Neural crest cell (in vitro differentiated cells): ENCODE measurements at regions not wholly inside any gene's neighbourhood (a gene's known extent, or its start where the extent isn't known, plus 50 kb on each side); places are given as distances from the start of the nearest gene placed in this dataset.

Experiments used
- DNase-seq: peaks from one replicate; pipeline ENCODE4 v3.0.0; 2021; ENCODE audit warnings: low read depth, mixed read lengths, low spot score
- H3K27ac Mint-ChIP-seq: one replicate; pipeline ENCODE4 v1.8.0; 2021; ENCODE audit warnings: mild to moderate bottlenecking, mixed read lengths; ENCODE audit not compliant: unreplicated experiment
- H3K27me3 Mint-ChIP-seq: 2 replicates; pipeline ENCODE4 v1.8.0; 2021; ENCODE audit warnings: low read depth, mild to moderate bottlenecking, mixed read lengths
- H3K36me3 Mint-ChIP-seq: 2 replicates; pipeline ENCODE4 v1.8.0; 2021; ENCODE audit warnings: low read depth, mild to moderate bottlenecking, mixed read lengths
- H3K4me1 Mint-ChIP-seq: 2 replicates; pipeline ENCODE4 v1.8.0; 2021; ENCODE audit warnings: mixed read lengths
- H3K4me3 Mint-ChIP-seq: one replicate; pipeline ENCODE4 v1.8.0; 2021; ENCODE audit warnings: mild to moderate bottlenecking, mixed read lengths
- H3K9me3 Mint-ChIP-seq: 2 replicates; pipeline ENCODE4 v1.8.0; 2021; ENCODE audit warnings: mixed read lengths
- TF ChIP-seq, protein P1 (sequence below): fragments of 200-600 bp; sonication (generic); conservative IDR thresholded peaks from 2 replicates; pipeline ENCODE4 v1.5.0; 2021; ENCODE audit warnings: antibody characterized with exemption, mild to moderate bottlenecking

DNA sequence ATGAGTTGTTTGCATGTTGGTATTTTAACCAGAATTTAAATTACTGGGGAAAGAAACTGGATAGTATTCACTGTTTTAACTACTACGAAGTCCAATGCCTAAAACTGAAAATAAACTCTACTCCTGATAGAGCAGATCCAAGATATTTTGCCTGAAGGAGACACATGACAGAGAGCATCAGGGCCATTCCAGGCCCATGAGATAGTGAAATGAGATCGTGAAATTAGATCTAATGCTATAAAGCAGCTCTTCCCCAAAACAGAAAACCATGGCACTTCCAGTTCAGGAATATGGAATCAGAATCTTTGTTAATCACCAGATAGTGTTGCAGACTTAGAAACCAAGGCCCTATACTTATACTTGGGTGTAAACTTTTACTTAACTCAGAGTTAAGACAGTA lies 124.3 kb upstream of the CACNA2D1 start:
- Mint-ChIP-seq H3K27ac (no peak overlapping the region), H3K36me3 (no peaks in the 10 kb centered on the region), H3K27me3 (no peaks in the 10 kb centered on the region), H3K4me1 (peaks cover 6% of the 10 kb centered on the region), H3K9me3 (no peaks in the 10 kb centered on the region), H3K4me3 (no peak overlapping the region)
- TF ChIP-seq, protein P1, sequence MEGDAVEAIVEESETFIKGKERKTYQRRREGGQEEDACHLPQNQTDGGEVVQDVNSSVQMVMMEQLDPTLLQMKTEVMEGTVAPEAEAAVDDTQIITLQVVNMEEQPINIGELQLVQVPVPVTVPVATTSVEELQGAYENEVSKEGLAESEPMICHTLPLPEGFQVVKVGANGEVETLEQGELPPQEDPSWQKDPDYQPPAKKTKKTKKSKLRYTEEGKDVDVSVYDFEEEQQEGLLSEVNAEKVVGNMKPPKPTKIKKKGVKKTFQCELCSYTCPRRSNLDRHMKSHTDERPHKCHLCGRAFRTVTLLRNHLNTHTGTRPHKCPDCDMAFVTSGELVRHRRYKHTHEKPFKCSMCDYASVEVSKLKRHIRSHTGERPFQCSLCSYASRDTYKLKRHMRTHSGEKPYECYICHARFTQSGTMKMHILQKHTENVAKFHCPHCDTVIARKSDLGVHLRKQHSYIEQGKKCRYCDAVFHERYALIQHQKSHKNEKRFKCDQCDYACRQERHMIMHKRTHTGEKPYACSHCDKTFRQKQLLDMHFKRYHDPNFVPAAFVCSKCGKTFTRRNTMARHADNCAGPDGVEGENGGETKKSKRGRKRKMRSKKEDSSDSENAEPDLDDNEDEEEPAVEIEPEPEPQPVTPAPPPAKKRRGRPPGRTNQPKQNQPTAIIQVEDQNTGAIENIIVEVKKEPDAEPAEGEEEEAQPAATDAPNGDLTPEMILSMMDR = no peak
- DNase-seq = no peak

DNA sequence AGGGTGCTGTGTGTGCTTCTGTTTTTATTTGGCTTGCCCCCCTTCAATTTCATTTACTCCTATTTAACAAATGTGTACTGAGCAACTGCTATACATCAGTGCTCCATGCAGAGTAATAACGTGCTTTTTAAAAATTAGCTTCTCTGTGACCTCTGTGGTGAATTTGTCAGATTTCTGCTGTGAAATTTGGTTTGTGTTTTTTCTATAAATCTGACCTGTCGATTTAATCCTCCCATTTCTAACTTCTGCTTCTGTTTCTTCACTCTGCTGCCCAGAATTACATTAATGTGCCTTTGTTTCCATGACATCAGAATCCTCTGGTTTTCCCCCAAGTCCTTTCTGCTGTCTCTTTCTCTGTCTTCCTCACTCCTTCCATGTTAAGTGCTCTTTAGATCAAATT lies 123.8 kb upstream of the CACNA2D1 start:
- TF ChIP-seq, protein P1 = no peak
- no peak overlapping the region for H3K27ac Mint-ChIP-seq
- no peak for DNase-seq
- no peaks in the 10 kb centered on the region for H3K9me3 Mint-ChIP-seq
- H3K27me3 Mint-ChIP-seq = no peaks in the 10 kb centered on the region
- no peak overlapping the region for H3K4me3 Mint-ChIP-seq
- H3K36me3 Mint-ChIP-seq = no peaks in the 10 kb centered on the region
- H3K4me1 Mint-ChIP-seq = peaks cover 4% of the 10 kb centered on the region

DNA sequence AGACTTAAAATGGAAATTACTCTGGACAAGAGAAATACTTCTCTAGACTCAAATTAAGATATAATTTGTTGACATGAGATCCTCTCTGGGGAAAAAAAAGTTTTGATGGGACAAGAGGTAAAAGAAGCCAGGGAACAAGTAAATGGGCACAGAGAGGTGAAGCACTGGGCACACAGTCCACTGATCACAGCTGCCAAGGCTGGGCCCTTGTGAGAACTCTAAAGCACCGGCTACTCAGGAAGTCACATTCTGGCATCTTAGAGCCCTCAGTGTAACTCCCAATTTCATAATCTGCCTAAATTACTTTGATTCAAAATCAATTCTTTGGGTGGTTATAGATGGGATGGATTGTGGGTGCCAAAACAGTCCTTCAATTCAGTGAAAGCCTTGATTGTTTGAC lies 123.2 kb upstream of the CACNA2D1 start:
- TF ChIP-seq, protein P1 = no peak
- Mint-ChIP-seq H3K4me1 (no peaks in the 10 kb centered on the region), H3K27me3 (no peaks in the 10 kb centered on the region), H3K9me3 (no peaks in the 10 kb centered on the region), H3K4me3 (no peak overlapping the region), H3K36me3 (no peaks in the 10 kb centered on the region), H3K27ac (no peak overlapping the region)
- no peak for DNase-seq

DNA sequence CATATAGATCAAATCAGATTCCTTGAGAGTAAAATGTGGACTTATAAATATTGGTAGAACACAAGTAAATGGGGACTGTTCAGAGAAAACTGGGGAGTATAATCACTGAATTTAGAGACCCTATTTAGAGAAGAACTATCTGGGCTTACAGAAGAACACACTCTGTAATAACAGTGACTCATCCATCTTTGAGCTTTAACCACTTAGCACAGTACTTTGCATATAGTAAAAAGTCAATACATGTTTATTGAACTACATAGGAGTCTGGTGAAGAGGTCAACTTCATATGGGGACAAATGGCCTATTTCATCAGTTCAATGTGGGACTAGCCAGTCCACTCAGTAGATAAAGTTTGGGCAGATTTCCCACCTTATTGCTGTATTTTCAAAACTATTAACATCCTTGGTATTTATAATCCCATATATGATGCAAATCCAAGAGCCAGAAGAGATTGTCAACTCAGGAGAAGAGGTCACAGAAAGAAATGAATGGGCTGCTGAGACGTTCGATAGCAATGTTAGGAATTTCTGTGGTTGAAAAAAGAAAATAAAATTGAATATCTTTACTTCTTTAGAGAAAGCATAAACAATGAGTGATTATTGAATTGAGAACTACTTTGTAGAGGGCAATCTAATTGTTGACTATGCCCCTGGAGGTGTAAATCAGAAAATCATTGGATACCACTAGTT lies 119.3 kb upstream of the CACNA2D1 start:
- no peak overlapping the region for H3K4me3 Mint-ChIP-seq
- no peaks in the 10 kb centered on the region for H3K27me3 Mint-ChIP-seq
- TF ChIP-seq, protein P1 = no peak

DNA sequence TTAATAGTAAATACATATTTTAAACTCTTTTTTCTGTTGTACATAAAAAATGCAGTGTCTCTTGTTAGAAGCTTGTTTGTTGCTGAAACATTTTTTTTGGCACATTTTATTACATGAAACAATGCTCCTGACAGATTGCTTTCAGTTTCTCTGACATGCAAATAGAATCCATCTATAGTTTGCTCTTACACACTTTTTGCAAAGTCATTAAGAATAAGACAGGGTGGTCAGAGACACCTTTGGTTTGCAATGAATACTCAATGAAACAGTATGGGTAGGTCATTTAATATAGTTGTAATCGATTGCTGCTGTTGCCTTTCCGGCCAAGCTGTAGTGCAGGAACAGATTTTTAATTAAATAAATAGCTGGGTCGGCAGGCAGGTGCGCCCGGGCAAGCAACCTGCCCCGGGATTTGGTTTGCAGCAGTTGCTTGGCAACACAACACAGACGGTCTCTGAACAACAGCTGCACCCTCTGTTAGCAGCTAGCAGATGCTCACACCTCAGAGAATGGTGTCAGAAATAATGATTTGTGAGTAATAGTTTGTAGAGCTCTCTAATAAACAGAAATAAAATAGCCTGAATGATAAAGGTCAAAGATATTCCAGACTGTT lies 115.7 kb upstream of the CACNA2D1 start:
- no peak overlapping the region for H3K4me3 Mint-ChIP-seq
- no peak for DNase-seq
- H3K27me3 Mint-ChIP-seq = no peaks in the 10 kb centered on the region
- H3K4me1 Mint-ChIP-seq = no peaks in the 10 kb centered on the region
- no peaks in the 10 kb centered on the region for H3K36me3 Mint-ChIP-seq
- H3K9me3 Mint-ChIP-seq = peaks cover 2% of the 10 kb centered on the region
- TF ChIP-seq, protein P1 = no peak
- H3K27ac Mint-ChIP-seq = no peak overlapping the region

More for the DNA sequence above, 119.3 kb upstream of the CACNA2D1 start:
- Mint-ChIP-seq H3K36me3 (no peaks in the 10 kb centered on the region), H3K9me3 (no peaks in the 10 kb centered on the region), H3K4me1 (no peaks in the 10 kb centered on the region), H3K27ac (no peak overlapping the region)
- no peak for DNase-seq
